A673 (cell line): ENCODE measurements at regions not wholly inside any gene's neighbourhood (a gene's known extent, or its start where the extent isn't known, plus 50 kb on each side); places are given as distances from the start of the nearest gene placed in this dataset.

Experiments
- CTCF ChIP-seq: fragments of 300-800, 200-600 bp; sonication (generic); conservative IDR thresholded peaks from 2 replicates; pipeline ENCODE4 v1.5.1; 2017; ENCODE audit warnings: low read depth, mild to moderate bottlenecking, antibody characterized with exemption, low read length, moderate library complexity, mixed read lengths
- EZH2 ChIP-seq: fragments of 200-600 bp; sonication (generic); IDR thresholded peaks from 2 replicates; pipeline ENCODE4 v1.6.1; 2017; ENCODE audit warnings: borderline replicate concordance, low read depth, mild to moderate bottlenecking, mixed read lengths, antibody characterized with exemption, low read length; ENCODE audit not compliant: poor library complexity, severe bottlenecking

GRCh38 chr7:93027044-93027443, 90.7 kb downstream of the SAMD9 start:
- TF ChIP-seq CTCF (no peak), EZH2 (no peak)
